Stimulated activated memory B cell treated with anti-CD40 and anti-IgM and Interleukin-4, amounts not matched to agents 10 μg/mL and 1 μg/mL and 100 μg/mL, for 72 hours (primary cell): ENCODE measurements at regions not wholly inside any gene's neighbourhood (a gene's known extent, or its start where the extent isn't known, plus 50 kb on each side); places are given as distances from the start of the nearest gene placed in this dataset.

Source experiments
- ATAC-seq: fragments of 150-1000 bp; cut with Tn5 transposase; 2 replicates; pipeline ENCODE4 v1.10.0; 2021
- H3K27ac Mint-ChIP-seq: one replicate; pipeline ENCODE4 v1.8.0; 2022; ENCODE audit warnings: mild to moderate bottlenecking, mixed read lengths
- H3K27me3 Mint-ChIP-seq: one replicate; pipeline ENCODE4 v1.8.0; 2022; ENCODE audit warnings: mixed read lengths
- H3K36me3 Mint-ChIP-seq: one replicate; pipeline ENCODE4 v1.8.0; 2022; ENCODE audit warnings: mixed read lengths
- H3K4me1 Mint-ChIP-seq: one replicate; pipeline ENCODE4 v1.8.0; 2022; ENCODE audit warnings: mixed read lengths
- H3K4me3 Mint-ChIP-seq: one replicate; pipeline ENCODE4 v1.8.0; 2022; ENCODE audit warnings: mild to moderate bottlenecking, moderate library complexity, mixed read lengths
- H3K9me3 Mint-ChIP-seq: one replicate; pipeline ENCODE4 v1.8.0; 2022; ENCODE audit warnings: mixed read lengths

DNA sequence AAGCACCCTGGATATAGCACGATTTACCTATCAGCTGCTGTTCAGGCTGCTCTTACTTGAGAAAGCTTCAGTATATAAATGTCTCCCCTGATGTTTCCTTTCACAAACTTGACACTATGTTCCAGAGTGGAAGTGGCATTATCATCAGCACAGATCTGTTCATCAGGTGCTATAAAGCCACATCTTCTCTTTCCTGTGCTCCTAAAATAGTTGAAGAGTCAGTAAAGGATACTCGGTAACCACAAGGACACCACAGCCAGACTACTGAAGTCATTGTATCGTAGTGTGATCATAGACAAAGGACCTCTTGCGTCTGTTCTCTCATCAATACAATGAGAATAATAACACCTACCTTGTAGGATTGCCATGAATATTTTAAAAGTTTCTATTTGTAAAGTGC lies 841.0 kb upstream of the CELF4 start:
- Mint-ChIP-seq H3K27me3 (no peaks in the 10 kb centered on the region), H3K27ac (no peak overlapping the region), H3K36me3 (no peaks in the 10 kb centered on the region), H3K4me3 (no peak overlapping the region), H3K4me1 (no peaks in the 10 kb centered on the region), H3K9me3 (peaks cover 4% of the 10 kb centered on the region)
- no peak for ATAC-seq

GRCh38 chr18:38402509-38402908 lies 836.9 kb upstream of the CELF4 start:
- Mint-ChIP-seq H3K4me1 (no peaks in the 10 kb centered on the region), H3K36me3 (no peaks in the 10 kb centered on the region), H3K27ac (no peak overlapping the region), H3K9me3 (no peaks in the 10 kb centered on the region), H3K4me3 (no peak overlapping the region), H3K27me3 (no peaks in the 10 kb centered on the region)
- ATAC-seq, result no peak

DNA sequence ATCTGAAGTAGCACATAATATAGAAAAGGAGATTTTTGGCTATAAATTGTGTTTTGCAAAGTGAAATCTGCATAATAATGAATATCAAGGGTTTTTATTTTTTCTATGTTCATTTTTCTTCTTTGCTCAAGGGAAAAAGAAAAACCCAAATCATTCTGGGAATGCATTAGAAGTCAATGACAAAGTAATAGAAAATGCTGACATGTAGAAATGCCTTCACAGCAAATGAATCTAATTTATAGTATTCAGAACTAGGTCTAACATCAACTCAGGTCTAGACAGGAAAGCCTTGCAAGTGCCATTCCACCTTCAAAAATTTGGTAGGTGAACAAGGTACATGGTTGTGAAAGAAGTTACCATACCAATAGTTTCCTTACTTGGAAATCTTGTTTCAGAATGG lies 831.5 kb upstream of the CELF4 start:
- Mint-ChIP-seq H3K4me1 (no peaks in the 10 kb centered on the region), H3K27me3 (no peaks in the 10 kb centered on the region), H3K4me3 (no peak overlapping the region), H3K9me3 (no peaks in the 10 kb centered on the region), H3K36me3 (no peaks in the 10 kb centered on the region), H3K27ac (no peak overlapping the region)
- ATAC-seq, result no peak

DNA sequence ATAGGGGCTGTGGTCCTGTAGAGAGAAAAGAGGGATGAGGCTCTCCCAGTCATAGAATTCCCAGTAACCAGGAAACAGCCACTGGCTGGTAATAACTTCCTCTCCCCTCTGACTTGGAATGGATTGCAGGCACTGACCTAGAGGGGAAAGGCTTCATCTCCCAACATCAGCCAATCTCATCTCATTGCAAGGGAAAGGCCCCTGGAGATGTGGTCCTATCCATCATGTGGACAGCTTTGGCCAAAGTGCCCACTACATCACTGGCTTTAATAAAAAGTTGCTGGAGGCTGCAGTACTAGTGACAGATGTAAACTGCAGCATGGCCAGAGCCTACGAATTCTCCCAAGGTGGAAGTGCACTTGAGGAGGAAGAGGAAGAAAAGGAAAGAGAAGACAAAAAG lies 820.5 kb upstream of the CELF4 start:
- no peak overlapping the region for H3K27ac Mint-ChIP-seq
- no peaks in the 10 kb centered on the region for H3K27me3 Mint-ChIP-seq
- no peak overlapping the region for H3K4me3 Mint-ChIP-seq
- no peak for ATAC-seq
- no peaks in the 10 kb centered on the region for H3K4me1 Mint-ChIP-seq
- no peaks in the 10 kb centered on the region for H3K36me3 Mint-ChIP-seq
- no peaks in the 10 kb centered on the region for H3K9me3 Mint-ChIP-seq

DNA sequence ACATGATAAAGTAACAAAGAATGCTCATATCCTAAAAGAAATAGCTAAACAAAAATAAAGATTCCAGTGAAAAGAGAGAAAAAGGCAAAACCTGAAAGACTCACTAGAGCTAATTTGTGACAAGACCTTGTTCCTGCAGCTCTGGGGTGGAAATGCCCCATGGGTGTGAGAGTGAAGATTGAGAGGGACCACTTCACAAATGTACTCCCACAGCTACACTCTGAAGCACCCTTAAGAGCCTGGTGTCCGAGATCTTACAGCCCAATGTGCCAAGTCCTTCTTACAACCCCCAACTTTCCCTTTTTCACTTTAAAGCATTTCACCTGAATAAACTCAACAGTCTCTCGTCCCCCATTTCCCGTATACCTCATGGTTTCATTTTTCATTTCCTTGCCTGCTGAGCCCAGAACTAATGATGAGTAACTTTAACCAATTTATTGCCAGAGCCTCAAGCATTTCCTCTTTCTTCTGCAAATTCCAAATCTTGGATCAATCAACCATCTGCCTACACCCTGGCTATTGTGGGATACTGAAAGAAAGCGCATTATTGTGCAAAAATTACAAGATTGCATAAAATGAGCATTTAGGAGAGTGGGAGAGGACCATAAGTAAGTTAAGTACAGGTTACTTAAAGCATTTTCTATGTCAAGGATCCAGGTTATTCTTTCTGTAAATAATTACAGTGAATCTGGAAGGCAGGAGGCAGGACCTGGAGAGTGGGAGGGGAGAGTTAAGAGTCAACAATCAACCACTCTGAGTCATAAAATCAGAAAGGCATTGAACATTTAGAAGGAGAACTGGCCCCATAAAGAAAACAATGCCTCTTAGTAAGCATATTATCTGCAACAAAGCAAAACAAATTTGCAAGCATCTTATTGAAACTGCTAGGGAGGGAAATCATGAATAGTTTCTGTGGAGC lies 804.4 kb upstream of the CELF4 start:
- Mint-ChIP-seq H3K27ac (no peak overlapping the region), H3K4me3 (no peak overlapping the region)

GRCh38 chr18:38368886-38369285 lies 803.3 kb upstream of the CELF4 start:
- Mint-ChIP-seq H3K27ac (no peak overlapping the region), H3K4me1 (no peaks in the 10 kb centered on the region), H3K9me3 (no peaks in the 10 kb centered on the region), H3K27me3 (no peaks in the 10 kb centered on the region), H3K4me3 (no peak overlapping the region), H3K36me3 (no peaks in the 10 kb centered on the region)
- ATAC-seq, result no peak

More for the DNA sequence above, 804.4 kb upstream of the CELF4 start:
- Mint-ChIP-seq H3K4me1 (no peaks in the 10 kb centered on the region), H3K36me3 (no peaks in the 10 kb centered on the region), H3K27me3 (no peaks in the 10 kb centered on the region), H3K9me3 (no peaks in the 10 kb centered on the region)
- no peak for ATAC-seq

DNA sequence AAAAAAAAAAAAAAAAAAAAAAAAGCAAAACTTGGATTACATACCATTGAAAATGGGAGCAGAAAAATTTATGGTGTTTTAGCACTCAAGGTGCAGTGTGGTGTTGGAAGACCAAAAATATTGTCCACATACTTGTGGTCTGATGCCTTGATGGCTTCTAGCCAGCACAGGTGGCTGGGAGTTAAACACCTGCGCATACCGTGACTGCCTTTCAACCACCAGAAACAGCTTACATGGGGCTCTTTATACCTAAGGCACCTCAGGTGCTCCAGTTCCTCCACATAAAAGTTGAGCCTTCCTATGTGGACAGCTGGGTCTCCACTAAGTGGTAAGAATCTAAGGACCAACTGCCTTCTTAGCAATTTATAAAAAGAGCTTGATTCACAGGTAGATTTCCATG lies 802.6 kb upstream of the CELF4 start:
- Mint-ChIP-seq H3K9me3 (no peaks in the 10 kb centered on the region), H3K36me3 (no peaks in the 10 kb centered on the region), H3K27ac (no peak overlapping the region), H3K4me3 (no peak overlapping the region), H3K27me3 (no peaks in the 10 kb centered on the region), H3K4me1 (no peaks in the 10 kb centered on the region)
- ATAC-seq, result no peak

DNA sequence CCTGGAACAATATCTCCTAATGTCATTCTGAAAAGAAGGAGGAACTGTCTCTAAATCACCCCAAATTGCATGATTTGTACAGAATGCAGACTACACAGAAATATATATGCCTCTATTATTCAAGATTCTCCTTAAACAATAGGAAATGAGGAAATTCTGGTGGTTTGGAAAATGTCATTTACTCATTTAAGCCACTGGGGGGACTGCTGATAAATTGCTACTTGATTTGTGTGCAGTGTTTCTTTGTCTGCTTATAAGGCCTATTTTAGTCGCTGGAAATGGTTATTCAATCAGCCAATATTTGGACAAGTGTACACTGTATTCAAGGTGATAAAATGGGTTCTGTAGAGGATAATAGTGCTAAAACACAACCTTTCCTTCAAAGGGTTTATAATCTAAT lies 801.9 kb upstream of the CELF4 start:
- no peak for ATAC-seq
- Mint-ChIP-seq H3K4me3 (no peak overlapping the region), H3K27ac (no peak overlapping the region), H3K4me1 (no peaks in the 10 kb centered on the region), H3K27me3 (no peaks in the 10 kb centered on the region), H3K36me3 (no peaks in the 10 kb centered on the region), H3K9me3 (no peaks in the 10 kb centered on the region)

GRCh38 chr18:38362286-38362792 lies 796.7 kb upstream of the CELF4 start:
- Mint-ChIP-seq H3K27me3 (no peaks in the 10 kb centered on the region), H3K4me3 (no peak overlapping the region), H3K36me3 (no peaks in the 10 kb centered on the region), H3K4me1 (no peaks in the 10 kb centered on the region), H3K9me3 (peaks cover 3% of the 10 kb centered on the region), H3K27ac (no peak overlapping the region)
- no peak for ATAC-seq

- H3K36me3 Mint-ChIP-seq, result no peaks in the 10 kb centered on the region
- no peak for ATAC-seq
- no peak overlapping the region for H3K27ac Mint-ChIP-seq
- no peak overlapping the region for H3K4me3 Mint-ChIP-seq
- no peaks in the 10 kb centered on the region for H3K4me1 Mint-ChIP-seq
- H3K9me3 Mint-ChIP-seq, result peaks cover 7% of the 10 kb centered on the region
- no peaks in the 10 kb centered on the region for H3K27me3 Mint-ChIP-seq
Measured at GRCh38 chr18:38358805-38359657, 793.4 kb upstream of the CELF4 start.

- no peak overlapping the region for H3K27ac Mint-ChIP-seq
Measured at GRCh38 chr18:38353149-38353548, 787.6 kb upstream of the CELF4 start.

GRCh38 chr18:38350141-38350540 lies 784.5 kb upstream of the CELF4 start:
- Mint-ChIP-seq H3K36me3 (no peaks in the 10 kb centered on the region), H3K27ac (no peak overlapping the region), H3K4me1 (no peaks in the 10 kb centered on the region), H3K9me3 (peaks cover 10% of the 10 kb centered on the region), H3K27me3 (no peaks in the 10 kb centered on the region), H3K4me3 (no peak overlapping the region)
- ATAC-seq, result no peak

More at GRCh38 chr18:38353149-38353548, 787.6 kb upstream of the CELF4 start:
- ATAC-seq, result no peak
- H3K9me3 Mint-ChIP-seq, result peaks cover 8% of the 10 kb centered on the region
- H3K36me3 Mint-ChIP-seq, result no peaks in the 10 kb centered on the region
- H3K4me1 Mint-ChIP-seq, result no peaks in the 10 kb centered on the region
- no peaks in the 10 kb centered on the region for H3K27me3 Mint-ChIP-seq
- H3K4me3 Mint-ChIP-seq, result no peak overlapping the region

- no peak for ATAC-seq
- H3K9me3 Mint-ChIP-seq, result peaks cover 3% of the 10 kb centered on the region
- no peaks in the 10 kb centered on the region for H3K4me1 Mint-ChIP-seq
- no peaks in the 10 kb centered on the region for H3K27me3 Mint-ChIP-seq
- H3K36me3 Mint-ChIP-seq, result no peaks in the 10 kb centered on the region
- H3K27ac Mint-ChIP-seq, result no peak overlapping the region
- H3K4me3 Mint-ChIP-seq, result no peak overlapping the region
Measured at GRCh38 chr18:38330573-38330972, 765.0 kb upstream of the CELF4 start.

DNA sequence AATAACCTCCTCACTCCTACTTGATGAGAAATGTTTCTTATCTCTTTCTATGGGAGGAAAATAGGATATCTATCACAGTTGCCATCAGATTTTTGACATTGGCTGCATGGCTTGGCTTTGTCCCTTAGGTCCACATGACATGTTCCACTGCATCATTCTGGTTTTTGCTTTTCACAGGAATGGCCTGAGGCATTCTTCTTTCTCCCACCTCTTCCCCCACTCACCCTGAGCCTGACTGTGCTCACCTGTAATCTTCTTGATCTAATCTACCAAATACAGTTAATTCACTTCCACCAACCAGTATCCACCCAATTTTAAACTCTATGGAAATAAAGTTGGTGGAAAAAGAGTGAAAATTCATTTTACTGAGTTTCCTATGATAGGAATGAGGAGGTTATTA lies 763.5 kb upstream of the CELF4 start:
- Mint-ChIP-seq H3K4me3 (no peak overlapping the region), H3K36me3 (no peaks in the 10 kb centered on the region), H3K27ac (no peak overlapping the region), H3K9me3 (peaks cover 13% of the 10 kb centered on the region), H3K27me3 (no peaks in the 10 kb centered on the region), H3K4me1 (no peaks in the 10 kb centered on the region)
- no peak for ATAC-seq

- Mint-ChIP-seq H3K27ac (no peak overlapping the region), H3K36me3 (no peaks in the 10 kb centered on the region), H3K4me1 (no peaks in the 10 kb centered on the region), H3K27me3 (no peaks in the 10 kb centered on the region), H3K9me3 (peaks cover 21% of the 10 kb centered on the region), H3K4me3 (no peak overlapping the region)
- ATAC-seq, result no peak
Measured at GRCh38 chr18:38322206-38322605, 756.6 kb upstream of the CELF4 start.
